KBM-7 (cell line): ENCODE measurements at regions not wholly inside any gene's neighbourhood (a gene's known extent, or its start where the extent isn't known, plus 50 kb on each side); places are given as distances from the start of the nearest gene placed in this dataset.
"Not testable (repeated sequence)": the region's sequence is repeated elsewhere in the genome, so short reads cannot be mapped to it uniquely, and the experiment has no call there.

Experiments
- DNase-seq: peaks from one replicate; pipeline ENCODE4 v3.0.0-alpha.2; 2015
- in situ Hi-C: fragments of 300-500 bp; cut with MboI; formaldehyde crosslinking; loops from 2 replicates; pipeline ENCODE4 v1.14.3; 2020; ENCODE audit warnings: low sequenced_read_pairs, low pct_unique_long_range_greater_than_20kb, mixed read lengths

DNA sequence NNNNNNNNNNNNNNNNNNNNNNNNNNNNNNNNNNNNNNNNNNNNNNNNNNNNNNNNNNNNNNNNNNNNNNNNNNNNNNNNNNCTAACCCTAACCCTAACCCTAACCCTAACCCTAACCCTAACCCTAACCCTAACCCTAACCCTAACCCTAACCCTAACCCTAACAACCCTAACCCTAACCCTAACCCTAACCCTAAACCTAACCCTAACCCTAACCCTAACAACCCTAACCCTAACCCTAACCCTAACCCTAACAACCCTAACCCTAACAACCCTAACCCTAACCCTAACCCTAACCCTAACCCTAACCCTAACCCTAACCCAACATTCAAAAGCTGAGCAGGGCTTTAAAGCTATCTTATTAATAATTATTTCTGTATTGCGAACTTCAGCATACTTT, 182.5 kb upstream of the FAM20C start:
- in situ Hi-C loops, DNase-seq: not testable (repeated sequence)

DNA sequence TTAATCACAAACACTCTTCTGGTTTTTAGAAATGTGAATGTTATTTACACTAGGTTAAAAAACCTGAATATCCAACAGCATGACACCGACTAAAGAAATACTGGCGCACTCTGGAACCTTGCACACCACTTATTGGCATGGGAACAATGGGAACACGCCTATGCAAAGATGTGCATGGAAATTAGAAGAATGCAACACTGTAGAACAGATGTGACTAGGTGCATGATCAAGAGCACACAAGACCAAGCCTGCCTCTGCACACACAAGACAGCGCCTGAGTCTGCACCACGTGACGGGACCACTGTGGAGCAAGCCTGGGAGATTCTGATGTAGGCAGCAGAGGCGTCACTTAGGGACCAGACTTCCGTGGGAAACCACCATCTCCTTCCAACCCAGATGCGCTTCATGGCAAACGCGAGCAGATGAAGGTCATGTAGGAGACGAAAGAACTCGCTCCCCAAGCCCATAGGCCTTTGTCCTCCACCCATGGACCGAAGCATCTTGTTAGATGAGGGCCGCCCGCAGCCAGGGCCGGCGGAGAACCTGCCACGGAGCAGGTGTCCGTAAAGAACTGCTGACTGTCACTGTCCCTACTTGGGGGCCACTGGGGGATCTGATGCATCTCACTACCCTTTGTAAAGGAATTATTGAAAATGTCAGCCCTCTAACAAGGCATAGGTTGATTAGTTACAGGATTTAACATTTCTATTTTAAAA, 159.6 kb upstream of the FAM20C start:
- in situ Hi-C loops, DNase-seq: not testable (repeated sequence)

- DNase-seq, in situ Hi-C loops: not testable (repeated sequence)
Observed at GRCh38 chr7:35121-35541, 157.2 kb upstream of the FAM20C start.

DNA sequence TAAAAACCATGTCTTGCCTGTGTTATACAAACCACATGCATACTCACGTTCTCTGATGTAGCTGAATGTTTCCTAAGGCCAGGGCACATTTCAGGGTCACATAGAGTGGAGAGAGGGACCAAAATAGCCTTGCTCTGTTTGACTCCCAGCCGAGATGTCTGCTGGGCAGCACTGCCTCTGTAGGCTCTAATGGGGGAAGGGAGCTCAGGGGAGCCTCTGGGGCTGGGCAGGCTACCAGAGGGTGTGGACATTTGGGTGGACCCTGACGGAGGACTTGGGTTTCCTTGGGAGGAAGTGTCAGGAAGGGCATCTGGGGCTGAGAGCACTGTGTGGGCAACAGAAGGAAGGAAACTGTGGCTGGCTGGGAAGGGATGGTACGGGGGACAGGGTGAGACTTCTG, 155.8 kb upstream of the FAM20C start:
- in situ Hi-C loops, DNase-seq: not testable (repeated sequence)

GRCh38 chr7:37656-38055, 154.7 kb upstream of the FAM20C start:
- in situ Hi-C loops, DNase-seq: not testable (repeated sequence)

- in situ Hi-C loops, DNase-seq: not testable (repeated sequence)
Observed at GRCh38 chr7:38444-38843, 153.9 kb upstream of the FAM20C start.

DNA sequence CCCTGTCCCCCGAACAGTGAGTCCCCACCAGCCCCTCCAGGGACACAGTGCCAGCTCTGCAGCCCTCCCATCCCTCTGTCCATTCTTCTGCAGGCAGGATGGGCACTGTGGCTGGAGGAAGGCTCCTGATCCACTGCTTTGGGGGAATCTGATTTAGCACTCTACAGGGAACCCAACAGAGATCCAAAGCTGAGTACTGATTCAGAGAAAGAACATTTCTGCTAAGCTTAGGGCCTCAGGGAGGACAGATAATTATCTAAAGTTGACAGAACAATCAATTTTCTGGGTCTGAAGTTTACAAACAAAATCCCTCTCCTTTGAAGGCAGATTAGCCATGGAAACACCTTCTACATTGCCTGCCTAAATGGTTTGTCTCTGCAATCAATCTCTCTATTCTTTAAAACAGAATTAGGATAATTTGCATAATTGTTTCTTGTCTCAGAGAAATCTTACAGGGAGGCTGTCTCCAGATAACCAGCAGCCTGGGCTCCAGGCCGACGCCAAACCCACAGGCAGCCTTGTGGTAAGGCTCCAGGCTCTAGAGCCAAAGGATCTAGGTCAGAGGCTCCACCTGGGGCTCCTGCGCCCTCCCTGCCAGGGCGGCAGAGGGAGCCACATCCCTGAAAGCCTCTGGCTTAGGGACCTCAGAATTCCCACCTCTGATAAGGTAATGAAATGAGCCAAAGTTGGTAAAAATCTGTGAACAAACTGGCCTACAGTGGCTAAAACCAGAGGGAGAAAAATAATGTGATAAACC, 152.2 kb upstream of the FAM20C start:
- in situ Hi-C loops, DNase-seq: not testable (repeated sequence)

DNA sequence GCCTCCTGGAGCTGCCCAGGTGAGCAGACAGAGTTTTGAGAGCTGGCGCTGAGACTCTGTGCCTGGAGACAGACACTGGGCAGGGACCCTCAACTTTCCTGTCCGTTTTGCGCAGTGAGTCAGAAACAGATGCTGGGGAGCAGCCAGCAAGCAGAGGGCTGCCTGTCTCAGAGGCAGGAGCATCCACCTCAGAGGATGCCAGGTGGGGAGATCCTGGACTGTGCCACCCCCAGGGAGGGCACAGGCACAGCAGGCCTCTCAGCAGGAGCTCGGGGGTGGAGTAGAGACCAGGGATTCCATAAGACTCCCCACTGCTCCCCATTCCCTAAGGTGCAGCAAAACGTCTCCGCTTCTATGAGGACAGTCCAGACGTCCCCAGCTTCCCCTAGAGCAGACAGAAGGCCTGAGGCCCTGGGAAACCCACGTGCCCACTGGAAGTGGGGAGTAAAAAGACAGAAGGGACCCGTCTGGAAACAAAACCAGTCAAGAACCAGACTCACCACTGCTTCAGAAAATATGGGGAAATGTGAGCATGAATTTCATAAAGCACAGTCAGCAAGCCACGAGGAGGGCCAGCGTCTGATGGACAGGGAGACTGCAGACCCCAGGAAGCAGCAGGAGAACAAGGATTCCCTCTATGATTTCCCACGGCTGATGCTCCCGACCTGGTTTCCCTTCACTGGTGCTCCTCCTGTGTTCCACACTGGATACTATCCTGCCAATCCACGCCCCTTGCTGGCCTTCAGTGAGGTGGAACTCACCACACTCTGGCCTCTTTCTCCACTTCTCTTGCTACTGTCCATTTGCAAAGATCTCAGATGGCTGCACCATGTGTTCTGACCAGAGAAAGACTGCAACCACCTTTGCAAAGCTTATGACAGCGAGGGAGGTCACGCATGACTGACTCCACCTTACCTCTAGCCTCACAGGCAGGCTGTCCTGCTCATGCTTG, 151.3 kb upstream of the FAM20C start:
- in situ Hi-C loops: no loop called here
- no peak for DNase-seq

DNA sequence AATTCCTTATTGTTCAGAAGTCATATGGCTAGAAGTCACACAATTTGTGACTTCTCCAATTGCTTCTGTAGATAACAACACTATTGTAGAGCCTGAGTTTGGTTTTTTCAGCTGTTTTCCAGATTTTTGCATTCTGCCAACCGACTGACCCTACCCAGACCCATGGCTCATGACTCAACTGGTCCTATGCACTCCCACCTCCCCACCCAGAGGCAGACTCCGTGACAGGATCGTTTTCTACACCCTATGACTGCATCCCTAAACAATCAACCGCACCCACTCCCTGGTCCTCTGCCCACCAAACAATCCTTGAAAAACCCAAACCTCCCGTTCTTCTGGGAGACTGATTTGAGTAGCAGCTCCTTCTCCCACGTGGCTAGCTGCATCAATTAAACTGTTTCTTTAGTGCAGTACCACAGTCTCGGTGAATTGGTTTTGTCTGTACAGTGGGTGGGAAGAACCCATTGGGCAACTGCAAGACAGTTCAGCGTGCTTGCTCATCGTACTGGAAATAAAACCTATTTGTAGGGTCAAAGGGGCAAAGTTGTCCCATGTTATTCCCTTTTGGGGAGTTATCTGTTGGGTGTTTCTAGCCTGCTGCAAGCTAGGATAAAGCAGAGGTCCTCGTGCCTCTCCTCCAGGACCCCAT, 150.3 kb upstream of the FAM20C start:
- DNase-seq: no peak
- in situ Hi-C loops: no loop called here

DNA sequence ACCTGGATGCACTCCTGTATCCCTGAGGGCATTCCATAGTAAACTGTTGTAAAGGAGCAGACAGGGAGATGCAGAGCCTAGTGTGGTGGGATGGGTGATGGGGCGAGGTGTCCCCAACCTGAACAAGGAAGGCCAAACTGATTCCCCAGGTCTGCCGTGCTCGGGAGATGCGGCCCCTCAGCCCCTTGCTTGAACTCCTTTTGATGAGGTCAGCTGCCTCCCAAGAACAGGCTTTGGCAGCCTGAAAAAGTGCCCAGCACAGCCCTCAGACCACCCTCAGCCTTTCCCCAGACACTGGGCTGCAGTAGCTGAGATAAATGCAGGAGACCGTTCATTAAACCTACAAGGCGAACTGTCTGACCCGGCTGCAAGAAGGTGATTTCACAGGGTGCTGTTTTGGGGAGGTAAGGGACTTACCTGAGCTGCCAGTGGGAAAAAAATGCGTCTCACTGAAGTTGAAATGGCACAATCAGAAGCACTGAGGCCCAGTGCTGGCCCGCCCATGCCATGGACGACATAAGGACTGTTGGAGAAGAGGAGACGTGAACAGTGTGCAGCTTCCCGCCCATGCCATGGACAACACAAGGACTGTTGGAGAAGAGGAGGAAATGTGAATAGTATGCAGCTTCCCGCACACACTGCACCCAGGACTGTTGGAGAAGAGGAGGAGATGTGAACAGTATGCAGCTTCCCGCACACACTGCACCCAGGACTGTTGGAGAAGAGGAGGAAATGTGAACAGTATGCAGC, 148.4 kb upstream of the FAM20C start:
- in situ Hi-C loops: no loop called here
- DNase-seq: no peak

GRCh38 chr7:44541-44896, 147.9 kb upstream of the FAM20C start:
- in situ Hi-C loops: no loop called here
- DNase-seq: no peak

DNA sequence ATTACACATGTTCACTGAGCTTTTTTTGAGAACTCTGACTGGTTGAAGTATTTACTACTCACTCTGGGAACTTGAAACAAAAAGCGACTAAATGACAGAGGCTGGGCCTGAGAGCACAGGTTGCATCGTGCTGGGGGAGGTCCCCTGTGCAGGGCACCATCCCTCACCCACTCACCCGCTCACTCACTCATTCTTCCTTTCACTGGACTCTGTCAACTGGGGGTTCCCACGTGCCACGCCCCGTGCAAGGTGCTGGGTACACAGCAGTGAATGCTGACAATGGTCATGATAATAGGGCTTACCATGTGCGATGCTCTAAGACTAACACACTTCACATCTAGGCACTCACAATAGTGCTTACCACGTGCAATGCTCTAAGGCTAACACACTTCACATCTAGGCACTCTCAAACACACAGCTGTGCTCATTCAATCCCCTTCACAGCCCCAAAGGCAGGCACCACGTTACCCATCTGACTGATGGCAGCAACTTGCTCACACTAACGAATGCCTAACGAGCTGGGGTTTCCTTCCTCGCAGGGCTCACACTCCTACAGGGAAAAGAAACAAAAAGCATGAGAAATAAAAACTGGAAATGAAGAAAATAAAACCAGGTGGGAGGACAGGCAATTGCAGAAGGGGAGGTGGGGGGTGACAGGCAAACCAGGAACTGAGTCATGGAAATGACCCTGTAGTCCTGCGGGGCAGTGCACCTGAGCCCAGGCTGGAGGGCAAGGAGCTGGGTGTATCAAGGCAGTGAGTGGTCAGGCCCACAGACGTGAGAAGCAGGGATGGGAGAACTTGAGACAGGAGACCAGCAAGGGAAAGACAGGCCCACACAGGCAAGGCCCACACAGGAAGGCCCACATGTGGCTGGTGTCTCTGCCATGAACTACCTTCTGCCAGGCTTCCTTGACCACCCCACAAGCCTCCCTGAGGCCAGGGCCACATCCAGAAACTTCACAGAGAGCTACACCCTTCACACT, 147.0 kb upstream of the FAM20C start:
- in situ Hi-C loops: no loop called here

DNA sequence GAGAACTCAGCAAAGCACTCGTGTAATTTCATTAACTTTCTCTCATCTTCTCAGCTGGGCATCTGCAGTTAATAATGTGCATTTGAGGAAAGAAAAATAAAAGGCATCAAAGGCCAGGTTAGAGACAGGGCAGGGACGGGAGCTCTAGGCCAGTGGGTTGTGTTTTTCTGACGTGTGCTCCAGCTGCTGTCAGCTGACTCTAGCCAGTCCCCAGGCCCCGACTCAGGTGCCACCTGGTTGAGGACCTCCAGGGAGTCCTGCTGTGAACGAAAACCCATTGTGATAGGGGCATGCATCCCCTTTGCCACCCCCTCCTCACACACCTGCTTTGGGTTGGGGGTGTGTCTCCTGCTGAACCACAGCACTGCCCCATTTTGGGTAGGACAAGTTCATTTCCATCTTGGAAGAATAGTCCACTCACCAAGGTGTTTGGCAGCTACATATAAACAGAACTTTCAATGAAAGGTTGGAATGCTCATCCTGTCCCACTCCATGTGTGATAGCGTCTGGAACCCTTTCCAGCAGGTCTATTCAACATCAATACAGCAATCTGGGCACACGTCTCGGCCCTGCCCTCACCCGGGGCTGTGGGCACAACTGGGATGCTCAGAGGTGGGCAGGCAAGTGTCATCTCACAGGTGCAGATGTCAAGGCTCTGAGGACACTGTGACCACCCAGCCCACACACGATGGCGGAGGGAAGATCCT, 146.1 kb upstream of the FAM20C start:
- no peak for DNase-seq
- in situ Hi-C loops: no loop called here

More for the DNA sequence above, 147.0 kb upstream of the FAM20C start:
- DNase-seq: no peak

- in situ Hi-C loops: no loop called here
- no peak for DNase-seq
Observed at GRCh38 chr7:46830-47140, 145.6 kb upstream of the FAM20C start.

- in situ Hi-C loops: no loop called here
- DNase-seq: no peak
Observed at GRCh38 chr7:51456-52068, 140.8 kb upstream of the FAM20C start.

GRCh38 chr7:52100-52499, 140.3 kb upstream of the FAM20C start:
- in situ Hi-C loops: no loop called here
- no peak for DNase-seq

- in situ Hi-C loops: no loop called here
- DNase-seq: no peak
Observed at GRCh38 chr7:53531-53930, 138.8 kb upstream of the FAM20C start.
